ENCODE measurements at regions not wholly inside any gene's neighbourhood (a gene's known extent, or its start where the extent isn't known, plus 50 kb on each side); places are given as distances from the start of the nearest gene placed in this dataset.

DNA sequence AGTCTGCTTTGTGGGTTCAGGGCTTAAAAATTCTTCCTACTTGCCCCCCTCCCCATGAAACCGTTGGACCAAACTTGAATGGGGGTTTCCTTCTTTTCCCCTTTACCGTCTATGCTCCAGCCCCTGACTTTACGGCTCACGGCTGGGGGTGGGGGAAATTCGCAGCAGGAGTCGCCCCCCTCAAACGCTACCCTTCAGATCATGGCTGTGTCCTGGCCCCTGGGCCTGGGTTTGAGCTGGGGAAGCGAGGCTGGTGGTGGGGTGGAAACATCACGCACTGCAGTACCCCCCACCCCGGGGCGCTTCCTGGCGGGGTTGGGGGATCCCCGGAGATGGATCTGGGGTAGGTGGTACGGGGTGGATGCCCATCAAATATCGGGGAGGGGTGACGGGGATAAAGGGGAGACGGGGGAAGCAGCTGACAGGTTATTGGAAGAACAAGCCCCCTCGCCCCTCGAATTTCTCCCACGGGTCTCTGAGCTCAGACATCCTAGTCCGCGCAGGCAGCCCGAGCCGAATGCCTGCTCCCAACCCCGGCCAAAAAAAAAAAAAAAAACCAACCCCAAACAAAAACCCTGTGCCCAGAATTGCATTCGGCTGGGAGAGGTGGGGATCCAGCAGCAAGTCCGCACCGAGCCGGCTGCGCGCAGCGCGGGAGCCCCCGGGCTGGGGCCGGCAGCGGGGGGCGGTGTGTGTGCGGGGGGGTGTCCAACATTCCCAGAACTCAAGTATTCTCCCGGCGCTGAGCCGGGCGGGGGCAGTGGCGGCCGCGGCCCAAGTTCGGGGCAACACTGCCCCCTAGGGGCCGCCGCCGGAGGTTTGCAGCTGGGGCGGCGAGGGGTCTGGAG is 59.0 kb upstream of the ACOT11 start:
- Histone ChIP-seq H3K9me3 (ENCODE audit: control insufficient read depth in 2 of 3, low read length in 3 of 3) (no peaks in the 10 kb centered on the region), H3K4me1 (ENCODE audit: control insufficient read depth in 2 of 2, insufficient read depth in 2 of 2, low read length in 2 of 2) (peaks cover 25 to 33% of the 10 kb centered on the region in 2 donors), H3K27me3 (ENCODE audit: control insufficient read depth in 2 of 2, insufficient read depth in 2 of 2, low read length in 2 of 2) (no peaks in the 10 kb centered on the region), H3K4me3 (ENCODE audit: low read length) (peak overlapping the region; percentile 83), H3K27ac (ENCODE audit: low read depth, low read length) (peak overlapping the region; percentile 75), H3K36me3 (ENCODE audit: control insufficient read depth in 2 of 3, insufficient read depth in 3 of 3, low read length in 3 of 3) (no peaks in the 10 kb centered on the region)
- ChIA-PET CTCF (interaction anchor here (0.6 to 2.5 kb wide), 36 partner anchors 9 to 420 kb away, joined by 3 to 15 read pairs (median 4); partner anchors contain the start of gene SSBP3), POLR2A (interaction anchor here (0.7 to 5.7 kb wide), 14 partner anchors 9 to 289 kb away, joined by 3 to 70 read pairs (median 4); partner anchors contain the start of genes CYB5RL, MRPL37 and SSBP3)
- intact Hi-C loops (cut with micrococcal nuclease): loop anchor here (1.0 to 5.0 kb wide), 19 partner anchors 12 to 652 kb away; partner anchors contain the start of genes CYB5RL (in 2 of the 2), IFT25 (in 2 of the 2), LRRC42 (in 2 of the 2) and MRPL37 (in 2 of the 2)
- DNase-seq (peak; percentile 54 to 88 (median 73)), ATAC-seq (peak; percentile 82)
- Mint-ChIP-seq H3K27me3 (peaks cover 0 to 38% (median 0%) of the 10 kb centered on the region in 5 donors), H3K4me3 (peak overlapping the region; percentile 85 to 95 (median 90)), H3K4me1 (peaks cover 26 to 55% (median 41%) of the 10 kb centered on the region in 7 donors), H3K36me3 (no peaks in the 10 kb centered on the region), H3K9me3 (no peaks in the 10 kb centered on the region), H3K27ac (peak overlapping the region; percentile 51 to 93 (median 78))

DNA sequence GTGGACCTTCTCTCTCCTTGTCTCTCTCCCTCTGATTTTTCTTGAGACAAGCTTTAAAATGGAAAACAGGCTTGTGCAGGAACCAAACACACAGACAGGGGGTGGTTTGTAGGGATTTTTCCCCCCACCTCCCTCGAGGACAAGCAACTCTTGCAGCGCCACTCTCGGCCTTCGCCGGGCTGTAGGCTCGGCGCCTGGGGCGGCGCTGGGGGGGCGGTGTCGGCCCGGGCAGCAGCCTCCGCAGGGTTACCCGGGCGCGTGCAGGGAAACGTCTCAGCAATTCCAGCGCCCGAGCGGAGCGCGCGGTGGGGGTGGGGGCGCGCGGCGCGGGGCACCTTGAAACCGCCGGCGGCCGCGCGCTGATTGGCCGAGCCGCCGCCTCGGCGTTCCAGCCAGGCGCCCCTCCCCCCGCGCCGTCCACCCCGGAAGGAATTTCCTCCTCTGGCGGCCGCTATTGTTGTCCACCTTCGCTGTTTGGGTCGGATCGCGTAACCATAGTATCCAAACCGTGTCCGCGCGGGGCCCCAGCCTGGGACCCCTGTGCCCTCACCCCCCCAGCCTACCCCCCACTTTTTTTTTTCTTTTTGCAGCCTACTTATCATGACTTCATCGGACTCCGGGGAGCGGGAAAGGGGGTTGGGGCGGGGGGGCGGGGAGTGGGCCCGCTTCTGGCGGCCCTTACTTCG is 59.8 kb upstream of the ACOT11 start:
- Mint-ChIP-seq H3K36me3 (no peaks in the 10 kb centered on the region), H3K4me1 (peaks cover 31 to 60% (median 46%) of the 10 kb centered on the region in 7 donors), H3K4me3 (peak overlapping the region; percentile 85 to 95 (median 90)), H3K9me3 (no peaks in the 10 kb centered on the region), H3K27ac (peak overlapping the region; percentile 76 to 93 (median 86)), H3K27me3 (peaks cover 0 to 37% (median 0%) of the 10 kb centered on the region in 5 donors)
- intact Hi-C loops (cut with micrococcal nuclease): loop anchor here (1.0 to 5.0 kb wide), 13 partner anchors 11 to 651 kb away; partner anchors contain the start of genes IFT25 (in 2 of the 2), LRRC42 (in 2 of the 2), TCEANC2 (in 2 of the 2) and TMEM59 (in 2 of the 2)
- Histone ChIP-seq H3K27me3 (ENCODE audit: control insufficient read depth in 2 of 2, insufficient read depth in 2 of 2, low read length in 2 of 2) (no peaks in the 10 kb centered on the region), H3K36me3 (ENCODE audit: control insufficient read depth in 2 of 3, insufficient read depth in 3 of 3, low read length in 3 of 3) (no peaks in the 10 kb centered on the region), H3K4me3 (ENCODE audit: low read length) (peak overlapping the region; percentile 83), H3K4me1 (ENCODE audit: control insufficient read depth in 2 of 2, insufficient read depth in 2 of 2, low read length in 2 of 2) (peaks cover 25 to 33% of the 10 kb centered on the region in 2 donors), H3K27ac (ENCODE audit: low read depth, low read length) (peak overlapping the region; percentile 75), H3K9me3 (ENCODE audit: control insufficient read depth in 2 of 3, low read length in 3 of 3) (no peaks in the 10 kb centered on the region)
- ATAC-seq (peak; percentile 76), DNase-seq (peak in 8 of 9 donors; percentile 57 to 83 (median 66))
- ChIA-PET POLR2A (interaction anchor here (0.6 to 5.7 kb wide), 12 partner anchors 10 to 288 kb away, joined by 3 to 70 read pairs (median 8); partner anchors contain the start of genes CYB5RL, MRPL37 and SSBP3), CTCF (interaction anchor here (0.6 to 2.2 kb wide), 18 partner anchors 8 to 376 kb away, joined by 3 to 15 read pairs (median 4); partner anchors contain the start of gene SSBP3)

GRCh38 chr1:54487571-54488050 is 60.4 kb upstream of the ACOT11 start:
- H3K27me3 ChIP-seq (ENCODE audit: control insufficient read depth in 2 of 2, insufficient read depth in 2 of 2, low read length in 2 of 2): no peaks in the 10 kb centered on the region
- intact Hi-C loops (cut with micrococcal nuclease): loop anchor here (1.0 to 5.0 kb wide), 13 partner anchors 10 to 650 kb away; partner anchors contain the start of genes IFT25 (in 2 of the 2), LRRC42 (in 2 of the 2), TCEANC2 (in 2 of the 2) and TMEM59 (in 2 of the 2)
- H3K4me1 ChIP-seq (ENCODE audit: control insufficient read depth in 2 of 2, insufficient read depth in 2 of 2, low read length in 2 of 2): peaks cover 25 to 33% of the 10 kb centered on the region in 2 donors
- ChIA-PET CTCF (interaction anchor here (0.6 to 1.7 kb wide), 8 partner anchors 10 to 366 kb away, joined by 3 to 12 read pairs (median 4); partner anchors contain the start of gene SSBP3), POLR2A (interaction anchor here (0.6 to 5.7 kb wide), 8 partner anchors 10 to 203 kb away, joined by 3 to 70 read pairs (median 11); partner anchors contain the start of gene SSBP3)
- DNase-seq (no peak), ATAC-seq (no peak)
- Mint-ChIP-seq H3K4me3 (peak overlapping the region; percentile 75 to 95 (median 88)), H3K27me3 (peaks cover 0 to 37% (median 0%) of the 10 kb centered on the region in 5 donors), H3K9me3 (no peaks in the 10 kb centered on the region), H3K4me1 (peaks cover 31 to 60% (median 46%) of the 10 kb centered on the region in 7 donors), H3K36me3 (no peaks in the 10 kb centered on the region), H3K27ac (peak overlapping the region; percentile 72 to 93 (median 88))
- H3K9me3 ChIP-seq (ENCODE audit: control insufficient read depth in 2 of 3, low read length in 3 of 3): no peaks in the 10 kb centered on the region
- no peaks in the 10 kb centered on the region for H3K36me3 ChIP-seq (ENCODE audit: control insufficient read depth in 2 of 3, insufficient read depth in 3 of 3, low read length in 3 of 3)
- H3K4me3 ChIP-seq (ENCODE audit: low read length): peak overlapping the region; percentile 83
- peak overlapping the region; percentile 75 for H3K27ac ChIP-seq (ENCODE audit: low read depth, low read length)

- peaks cover 25 to 33% of the 10 kb centered on the region in 2 donors for H3K4me1 ChIP-seq (ENCODE audit: control insufficient read depth in 2 of 2, insufficient read depth in 2 of 2, low read length in 2 of 2)
- peaks cover 0 to 37% (median 0%) of the 10 kb centered on the region in 5 donors for H3K27me3 Mint-ChIP-seq
- H3K4me1 Mint-ChIP-seq: peaks cover 31 to 62% (median 48%) of the 10 kb centered on the region in 7 donors
- H3K9me3 ChIP-seq (ENCODE audit: control insufficient read depth in 2 of 3, low read length in 3 of 3): no peaks in the 10 kb centered on the region
- H3K9me3 Mint-ChIP-seq: no peaks in the 10 kb centered on the region
- POLR2A ChIA-PET: interaction anchor here (0.5 to 5.7 kb wide), 11 partner anchors 10 to 202 kb away, joined by 3 to 70 read pairs (median 9); partner anchors contain the start of gene SSBP3
- CTCF ChIA-PET: interaction anchor here (0.8 to 1.7 kb wide), 6 partner anchors 10 to 81 kb away, joined by 3 to 12 read pairs (median 5); partner anchors contain the start of gene SSBP3
- ATAC-seq (no peak), DNase-seq (no peak)
- H3K4me3 Mint-ChIP-seq: peak overlapping the region; percentile 5 to 95 (median 88)
- peak overlapping the region; percentile 48 for H3K27ac ChIP-seq (ENCODE audit: low read depth, low read length)
- no peaks in the 10 kb centered on the region for H3K36me3 ChIP-seq (ENCODE audit: control insufficient read depth in 2 of 3, insufficient read depth in 3 of 3, low read length in 3 of 3)
- H3K36me3 Mint-ChIP-seq: no peaks in the 10 kb centered on the region
- H3K27me3 ChIP-seq (ENCODE audit: control insufficient read depth in 2 of 2, insufficient read depth in 2 of 2, low read length in 2 of 2): no peaks in the 10 kb centered on the region
- peak overlapping the region in 8 of 9 donors; percentile 78 to 93 (median 87) for H3K27ac Mint-ChIP-seq
- H3K4me3 ChIP-seq (ENCODE audit: low read length): no peak overlapping the region
- intact Hi-C loops (cut with micrococcal nuclease): loop anchor here (5.0 kb wide), 4 partner anchors 230 to 650 kb away; partner anchors contain the start of genes IFT25 (in 2 of the 2), LRRC42 (in 2 of the 2), NDC1 (in 1 of the 2) and TTC4 (in 1 of the 2)
Measured at GRCh38 chr1:54486907-54487306, 61.1 kb upstream of the ACOT11 start.

DNA sequence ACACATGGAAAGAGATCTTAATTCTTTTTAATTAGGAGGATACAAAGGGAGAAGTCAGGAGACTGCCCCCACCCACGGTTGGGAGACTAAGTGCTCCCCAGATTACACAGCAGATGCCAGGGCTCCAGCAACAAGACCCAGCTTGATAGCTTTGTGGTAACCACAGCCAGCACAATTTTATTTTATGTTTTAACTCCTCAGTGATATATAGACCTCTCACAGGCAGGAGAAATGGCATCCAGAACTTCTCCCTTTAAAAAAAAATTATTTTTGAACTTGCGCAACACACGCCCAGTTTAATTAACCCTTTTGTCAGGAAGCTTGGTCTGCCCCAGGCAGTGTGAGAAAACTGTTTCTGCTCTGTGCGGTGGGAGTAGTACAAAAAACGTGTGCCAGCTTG is 62.6 kb upstream of the ACOT11 start:
- DNase-seq: no peak
- intact Hi-C loops (cut with micrococcal nuclease): loop anchor here (5.0 kb wide), 4 partner anchors 232 to 648 kb away; partner anchors contain the start of genes IFT25 (in 2 of the 2), LRRC42 (in 2 of the 2), NDC1 (in 1 of the 2) and TTC4 (in 1 of the 2)
- ATAC-seq: no peak
- no peaks in the 10 kb centered on the region for H3K9me3 ChIP-seq (ENCODE audit: control insufficient read depth in 2 of 3, low read length in 3 of 3)
- ChIA-PET CTCF (no interaction called here), POLR2A (interaction anchor here (1.0 to 5.7 kb wide), 4 partner anchors 9 to 79 kb away, joined by 3 to 70 read pairs (median 15); partner anchors contain the start of gene SSBP3)
- peaks cover 0 to 28% (median 0%) of the 10 kb centered on the region in 5 donors for H3K27me3 Mint-ChIP-seq
- peak overlapping the region in 7 of 9 donors; percentile 33 to 93 (median 81) for H3K27ac Mint-ChIP-seq
- H3K4me1 Mint-ChIP-seq: peaks cover 43 to 70% (median 62%) of the 10 kb centered on the region in 7 donors
- H3K36me3 Mint-ChIP-seq: no peaks in the 10 kb centered on the region
- peaks cover 36 to 44% of the 10 kb centered on the region in 2 donors for H3K4me1 ChIP-seq (ENCODE audit: control insufficient read depth in 2 of 2, insufficient read depth in 2 of 2, low read length in 2 of 2)
- no peaks in the 10 kb centered on the region for H3K36me3 ChIP-seq (ENCODE audit: control insufficient read depth in 2 of 3, insufficient read depth in 3 of 3, low read length in 3 of 3)
- H3K9me3 Mint-ChIP-seq: no peaks in the 10 kb centered on the region
- H3K4me3 ChIP-seq (ENCODE audit: low read length): no peak overlapping the region
- H3K4me3 Mint-ChIP-seq: peak overlapping the region in 4 of 10 donors; percentile 9 to 39 (median 14)
- no peaks in the 10 kb centered on the region for H3K27me3 ChIP-seq (ENCODE audit: control insufficient read depth in 2 of 2, insufficient read depth in 2 of 2, low read length in 2 of 2)
- H3K27ac ChIP-seq (ENCODE audit: low read depth, low read length): no peak overlapping the region
